NCI-H1092 (cell line): ENCODE measurements at regions not wholly inside any gene's neighbourhood (a gene's known extent, or its start where the extent isn't known, plus 50 kb on each side); places are given as distances from the start of the nearest gene placed in this dataset.

ENCODE experiments used
- DNase-seq: peaks from one replicate; lab custom pipeline; 2025; lab: John Stamatoyannopoulos, UW

DNA sequence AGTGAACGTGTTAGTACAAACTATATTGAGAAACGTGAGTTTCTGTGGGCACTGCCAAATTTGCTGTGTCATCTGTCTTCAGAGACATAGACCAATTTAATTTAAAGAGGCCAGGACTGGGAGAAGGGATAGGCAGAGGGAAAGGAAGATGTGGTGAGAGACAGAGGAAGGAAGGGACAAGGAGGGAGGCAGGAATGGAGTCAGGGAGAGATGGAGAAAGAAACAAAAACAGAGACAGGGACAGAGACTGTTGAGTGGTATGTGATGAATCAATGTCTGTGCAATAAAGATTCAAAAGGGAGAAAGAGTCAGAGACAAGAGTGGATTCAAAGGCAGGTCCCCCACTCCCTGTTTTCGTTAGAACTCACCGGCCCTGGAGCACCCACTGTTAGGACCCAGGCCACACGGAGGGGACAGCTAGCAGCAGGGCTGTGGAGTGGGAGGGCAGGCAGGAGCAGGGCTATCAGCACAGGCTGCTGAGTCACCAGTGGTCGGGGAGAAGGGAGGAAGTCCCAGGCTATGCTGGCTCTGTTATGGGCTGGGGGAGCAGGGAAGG lies 51.6 kb upstream of the CHD6 start:
- no peak for DNase-seq

DNA sequence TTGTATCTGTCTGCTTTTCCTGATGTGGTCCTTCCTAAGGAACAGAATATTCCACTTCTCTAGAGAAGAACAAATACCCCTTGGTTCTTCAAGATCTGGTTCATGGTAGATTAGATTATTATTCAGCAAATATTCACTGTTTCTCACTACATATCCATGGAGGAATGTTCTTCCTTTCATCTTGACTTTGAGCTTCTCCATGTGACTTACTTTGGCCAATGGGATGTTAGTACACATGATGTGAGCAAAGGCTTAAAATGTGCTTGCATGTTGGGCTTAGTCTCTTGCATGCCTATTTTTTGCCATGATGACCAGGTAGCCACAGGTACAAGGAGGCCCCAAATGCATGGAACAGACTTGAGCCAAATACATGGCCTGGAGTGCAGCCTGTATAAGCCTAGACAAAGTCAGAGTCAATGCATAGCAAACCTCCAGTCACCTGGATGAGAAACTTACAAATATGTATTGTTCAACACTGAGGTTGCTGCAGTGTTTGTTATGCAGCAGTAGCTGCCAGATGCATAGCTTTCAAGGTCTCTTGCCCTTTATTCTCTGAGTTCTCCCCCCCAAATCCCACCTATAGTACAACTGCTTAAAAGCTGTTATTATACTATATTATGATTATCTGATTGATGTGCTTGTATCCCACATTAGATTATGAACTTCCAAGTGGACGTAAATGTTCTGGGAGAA lies 50.0 kb upstream of the CHD6 start:
- no peak for DNase-seq
